HG03520 (cell line): ENCODE measurements at regions not wholly inside any gene's neighbourhood (a gene's known extent, or its start where the extent isn't known, plus 50 kb on each side); places are given as distances from the start of the nearest gene placed in this dataset.
"Not testable (repeated sequence)": the region's sequence is repeated elsewhere in the genome, so short reads cannot be mapped to it uniquely, and the experiment has no call there.

Experiments
- ATAC-seq: cut with Tn5 transposase; IDR thresholded peaks from one replicate; pipeline ENCODE4 v1.9.1; 2021; ENCODE audit warnings: mild to moderate bottlenecking, moderate library complexity; ENCODE audit not compliant: unreplicated experiment

DNA sequence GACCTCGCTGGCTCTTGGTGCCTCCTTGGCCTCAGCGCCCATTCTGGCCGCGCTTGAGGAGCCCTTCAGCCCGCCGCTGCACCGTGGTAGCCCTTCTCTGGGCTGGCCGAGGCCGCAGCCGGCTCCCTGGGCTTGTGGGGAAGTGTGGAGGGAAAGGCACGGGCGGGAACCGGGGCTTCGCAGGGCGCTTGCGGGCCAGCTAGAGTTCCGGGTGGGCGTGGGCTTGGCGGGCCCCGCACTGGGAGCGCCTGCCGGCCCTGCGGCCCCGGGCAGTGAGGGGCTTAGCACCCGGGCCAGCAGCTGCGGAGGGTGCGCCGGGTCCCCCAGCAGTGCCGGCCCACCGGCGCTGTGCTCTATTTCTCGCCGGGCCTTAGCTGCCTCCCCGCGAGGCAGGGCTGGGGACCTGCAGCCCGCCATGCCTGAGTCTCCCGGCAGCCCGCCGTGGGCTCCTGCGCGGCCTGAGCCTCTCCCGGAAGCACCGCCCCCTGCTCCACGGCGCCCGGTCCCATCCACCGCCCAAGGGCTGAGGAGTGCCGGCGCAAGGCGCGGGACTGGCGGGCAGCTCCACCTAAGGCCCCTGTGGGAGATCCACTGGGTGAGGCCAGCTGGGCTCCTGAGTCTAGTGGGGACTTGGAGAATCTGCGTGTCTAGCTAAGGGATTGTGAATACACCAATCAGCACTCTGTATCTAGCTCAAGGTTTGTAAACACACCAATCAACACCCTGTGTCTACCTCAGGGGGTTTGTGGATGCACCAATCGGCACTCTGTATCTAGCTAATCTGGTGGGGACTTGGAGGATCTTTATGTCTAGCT is 141.1 kb downstream of the SLCO4C1 start:
- ATAC-seq: peak; percentile 54

DNA sequence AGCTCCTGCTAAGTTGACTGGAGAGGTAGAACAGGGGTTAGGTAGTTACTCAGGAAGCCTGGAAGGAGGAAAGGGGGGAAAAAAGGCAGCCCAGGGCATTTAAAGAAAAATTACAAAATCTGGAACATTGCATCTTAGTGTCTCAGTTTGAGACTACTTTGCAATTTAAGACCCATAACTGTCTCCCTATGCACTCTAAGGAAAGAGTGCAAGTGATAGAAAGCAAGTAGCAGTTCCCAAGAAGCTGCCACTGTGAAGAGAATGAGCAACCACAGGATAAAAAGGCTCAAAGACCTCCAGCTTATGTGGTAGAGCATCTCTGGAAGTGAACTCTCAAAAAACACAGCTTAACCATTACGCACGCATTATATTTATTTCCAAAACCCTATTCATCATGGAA is 141.8 kb downstream of the SLCO4C1 start:
- no peak for ATAC-seq

DNA sequence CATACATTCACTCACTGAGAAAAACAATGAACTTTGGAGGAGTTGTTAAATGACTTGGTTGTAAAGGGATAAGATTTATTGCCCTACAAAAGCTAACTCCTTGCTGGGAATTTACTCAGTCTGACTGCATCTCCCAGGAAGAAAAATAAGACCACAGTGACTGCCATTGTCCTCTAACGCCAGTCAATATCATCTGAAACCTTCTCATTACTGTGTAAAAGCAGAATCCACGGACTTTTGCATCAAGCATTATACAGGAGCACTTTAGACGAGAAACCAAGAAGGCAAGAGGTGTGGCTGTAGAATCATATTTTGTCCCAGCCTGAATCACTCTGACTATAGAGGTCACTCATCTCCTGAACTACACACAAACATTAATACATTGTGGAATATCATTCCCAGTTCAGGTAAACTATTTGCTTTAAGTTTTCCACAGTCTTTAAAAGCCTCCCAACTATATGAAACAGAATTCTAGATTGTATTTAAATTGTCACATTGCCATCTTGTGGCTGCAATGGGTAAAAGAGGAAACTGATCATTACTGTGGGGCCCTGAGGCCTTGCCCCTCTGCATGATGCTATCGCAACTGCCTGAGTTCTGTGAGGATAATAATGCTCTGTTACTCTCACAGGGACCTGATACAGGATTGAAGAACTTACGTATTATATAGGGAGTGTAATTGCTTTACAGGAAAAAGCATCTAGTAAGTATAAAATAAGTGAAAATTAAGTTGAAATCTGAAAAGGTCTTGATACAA is 142.9 kb downstream of the SLCO4C1 start:
- ATAC-seq: peak; percentile 83

DNA sequence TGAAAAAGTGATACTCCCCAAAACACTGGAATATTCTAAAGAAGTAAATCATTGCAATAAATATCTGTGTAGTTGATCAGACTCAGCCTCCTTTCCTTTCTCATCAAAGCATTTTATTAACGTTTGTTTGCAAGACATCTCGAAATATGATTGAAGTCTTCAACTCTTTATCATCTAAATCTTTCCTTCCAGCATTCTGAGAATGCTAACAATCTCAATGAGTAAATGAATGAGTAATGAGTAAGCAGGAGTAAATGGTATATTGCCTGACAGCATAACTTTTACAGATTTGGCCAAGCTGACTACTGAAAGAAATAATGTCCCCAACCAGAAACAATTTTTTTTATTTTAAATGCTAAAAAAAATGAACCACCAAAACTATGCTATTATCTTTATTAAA is 157.1 kb downstream of the SLCO4C1 start:
- ATAC-seq: no peak

DNA sequence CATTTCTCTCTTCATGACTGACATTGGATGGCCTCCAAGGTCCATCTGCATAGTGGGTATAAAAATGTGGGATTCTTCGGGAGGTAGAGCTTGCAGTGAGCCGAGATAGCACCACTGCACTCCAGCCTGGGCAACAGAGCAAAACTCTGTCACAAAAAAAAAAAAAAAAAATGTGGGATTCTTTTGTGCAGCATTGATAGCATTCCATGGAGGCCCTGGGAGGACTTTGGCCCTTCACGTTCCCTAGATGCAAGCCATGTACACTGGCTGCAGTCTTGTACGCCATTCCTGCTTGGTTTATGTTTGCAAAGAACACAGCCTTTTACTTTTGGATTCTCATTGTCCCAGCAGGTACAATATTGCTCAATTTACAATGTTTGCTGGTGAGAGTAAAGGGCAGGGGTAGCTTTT is 157.8 kb downstream of the SLCO4C1 start:
- ATAC-seq: no peak

DNA sequence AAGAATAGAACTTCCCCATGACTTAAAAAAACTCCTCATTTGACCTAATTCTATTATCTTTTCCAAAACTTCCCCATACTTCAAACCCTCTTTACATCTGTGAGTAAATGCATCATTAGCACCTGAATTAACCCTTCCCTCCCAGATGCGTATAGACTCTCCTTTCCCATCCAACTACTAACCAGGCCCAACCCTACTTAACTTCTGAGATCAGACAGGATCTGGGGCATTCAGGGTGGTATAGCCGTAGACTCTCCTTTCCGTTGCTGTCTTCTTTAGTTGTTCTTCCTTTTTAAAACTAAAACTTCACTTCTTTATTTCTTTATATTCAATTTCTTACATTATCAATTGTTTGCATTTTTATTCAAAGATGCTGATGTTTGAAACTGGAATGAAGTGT is 165.2 kb downstream of the SLCO4C1 start:
- ATAC-seq: no peak

DNA sequence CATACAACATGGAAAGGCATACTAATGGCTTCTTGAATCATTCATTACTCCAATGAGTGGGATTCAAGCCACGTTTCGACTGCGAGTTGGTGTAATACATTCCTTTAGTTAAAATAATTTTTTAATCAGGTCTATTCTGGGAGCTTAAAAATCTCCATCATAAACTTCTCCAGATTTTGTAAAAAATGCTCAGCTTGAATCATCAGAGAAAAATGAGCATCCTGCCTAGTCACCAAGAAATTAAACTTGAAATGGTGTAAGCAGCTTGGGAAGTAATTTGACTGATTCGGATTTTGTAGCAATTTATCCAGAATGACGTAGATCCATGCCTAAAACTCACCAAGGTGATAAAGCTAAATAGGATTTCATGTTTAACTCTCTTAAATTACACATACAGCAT is 165.7 kb downstream of the SLCO4C1 start:
- no peak for ATAC-seq

DNA sequence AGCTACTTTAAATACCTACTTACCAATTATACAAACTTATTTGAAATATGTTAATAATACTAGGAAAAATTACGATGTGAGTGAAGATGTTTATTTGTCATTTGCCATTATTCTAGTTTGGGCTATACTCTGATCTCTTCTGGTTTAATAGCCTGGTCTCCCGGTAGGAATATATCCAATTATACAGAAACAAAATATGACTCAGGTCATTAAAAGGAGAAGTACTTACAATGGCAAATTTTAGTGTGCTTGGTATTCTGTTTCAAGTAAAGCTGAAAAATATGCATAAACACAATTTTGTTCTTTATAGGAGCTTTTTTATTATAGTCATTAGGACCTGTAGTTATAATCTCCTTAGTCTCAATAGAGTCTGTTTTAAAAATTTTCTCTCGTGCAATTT is 176.8 kb downstream of the SLCO4C1 start:
- ATAC-seq: no peak

DNA sequence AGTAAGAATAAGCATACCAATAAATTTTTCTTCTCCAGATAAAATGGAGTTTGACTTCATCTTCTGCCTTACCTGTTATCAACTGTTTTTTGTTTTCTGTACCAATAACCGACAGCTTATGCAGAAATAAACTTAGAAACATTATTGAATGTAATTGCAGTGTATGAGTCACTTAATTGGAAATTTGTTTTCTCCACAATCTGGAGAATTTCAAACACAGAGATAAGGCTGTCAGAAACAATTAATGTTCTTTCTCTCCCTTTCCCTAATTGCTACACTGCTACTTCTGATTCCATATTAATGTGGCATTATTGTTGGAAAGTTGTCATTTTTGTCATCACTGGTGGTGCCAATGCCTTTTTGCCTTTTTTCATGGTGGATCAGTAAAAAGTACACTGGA is 180.3 kb downstream of the SLCO4C1 start:
- ATAC-seq: no peak

DNA sequence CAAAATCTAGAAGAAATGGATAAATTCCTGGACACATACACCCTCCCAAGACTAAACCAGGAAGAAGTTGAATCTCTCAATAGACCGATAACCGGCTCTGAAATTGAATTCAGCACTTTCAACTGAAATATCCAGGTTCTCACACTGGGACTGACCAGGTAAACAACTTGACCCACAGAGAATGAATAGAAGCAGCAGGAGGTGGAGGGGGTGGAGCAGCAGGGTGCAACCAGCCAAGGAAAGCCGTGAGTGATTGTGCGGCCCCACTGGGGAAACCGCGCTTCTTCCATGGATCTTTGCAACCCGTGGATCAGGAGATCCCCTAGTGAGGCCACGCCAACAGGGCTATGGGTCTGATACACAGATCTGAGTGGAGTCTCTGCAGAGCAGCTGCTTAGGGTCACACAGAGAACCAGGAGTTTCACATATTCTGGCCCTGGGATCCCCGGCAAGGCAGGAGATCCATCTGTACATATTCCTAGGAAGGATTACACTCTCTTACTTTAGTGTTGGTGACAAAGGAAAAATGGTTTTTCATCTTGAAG is 181.5 kb downstream of the SLCO4C1 start:
- ATAC-seq: no peak

DNA sequence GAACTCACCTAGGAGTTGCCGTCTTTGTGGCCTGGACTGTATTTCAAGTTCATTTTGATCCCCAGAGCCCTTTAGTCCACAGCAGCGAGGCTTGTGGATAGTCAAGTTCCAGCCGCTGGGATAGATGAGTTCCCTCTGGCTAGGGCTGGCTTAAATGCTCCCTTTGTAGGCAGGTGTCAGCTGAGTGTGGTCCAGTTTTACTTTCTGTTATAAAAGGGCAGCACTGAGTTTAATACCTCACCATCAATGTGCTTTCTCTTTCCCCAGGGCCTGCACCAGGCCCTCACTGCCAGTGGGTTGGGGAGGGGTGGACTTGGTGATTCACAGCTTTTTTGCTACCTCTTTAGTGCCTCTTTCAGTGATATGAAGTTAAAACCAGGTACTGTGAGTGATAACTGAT is 188.2 kb downstream of the SLCO4C1 start:
- no peak for ATAC-seq

DNA sequence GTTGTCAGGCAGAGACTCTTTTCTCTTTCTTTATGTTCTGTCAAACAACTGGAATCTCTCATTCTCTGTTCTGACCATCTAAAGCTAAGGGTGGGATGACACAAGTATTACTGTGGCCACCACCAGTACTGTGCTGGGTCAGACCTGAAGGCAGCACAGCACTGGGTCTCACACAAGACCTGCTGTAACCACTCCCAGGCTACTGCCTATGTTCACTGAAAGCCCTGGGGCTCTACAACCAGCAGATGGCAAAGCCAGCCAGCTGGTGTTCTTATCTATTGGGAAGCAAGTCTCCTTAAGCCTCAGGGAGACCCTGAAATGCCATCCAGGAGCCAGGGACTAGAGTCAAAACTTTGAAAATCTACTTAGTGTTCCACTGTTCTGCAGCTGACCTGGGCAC is 189.5 kb downstream of the SLCO4C1 start:
- no peak for ATAC-seq

DNA sequence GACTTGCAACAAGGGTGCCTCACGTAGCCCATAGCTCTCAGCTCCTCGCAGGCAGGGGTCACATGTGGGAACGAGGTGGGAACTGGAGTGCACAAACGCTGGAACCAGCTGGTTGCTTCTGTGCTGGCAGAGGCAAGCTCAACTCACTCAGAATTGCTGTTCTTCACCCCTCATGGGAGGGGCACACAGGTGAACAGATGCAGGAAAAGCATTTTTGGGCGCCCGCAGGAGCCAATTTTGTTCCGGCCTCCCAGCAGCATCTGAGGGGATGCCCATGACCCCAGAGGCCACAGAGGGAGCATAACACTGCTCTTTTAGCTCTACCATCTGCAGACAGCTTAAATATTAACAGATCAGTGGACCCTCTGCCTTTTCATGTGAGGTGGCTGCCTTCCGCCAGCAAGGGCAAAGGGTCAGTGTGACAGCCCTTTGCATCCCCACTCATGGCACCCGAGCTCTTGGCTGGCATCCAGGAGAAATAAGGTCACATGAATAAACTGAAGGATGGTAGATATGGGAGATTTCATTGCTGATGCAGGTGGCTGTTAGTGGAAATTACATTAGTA is 196.2 kb downstream of the SLCO4C1 start:
- ATAC-seq: no peak

DNA sequence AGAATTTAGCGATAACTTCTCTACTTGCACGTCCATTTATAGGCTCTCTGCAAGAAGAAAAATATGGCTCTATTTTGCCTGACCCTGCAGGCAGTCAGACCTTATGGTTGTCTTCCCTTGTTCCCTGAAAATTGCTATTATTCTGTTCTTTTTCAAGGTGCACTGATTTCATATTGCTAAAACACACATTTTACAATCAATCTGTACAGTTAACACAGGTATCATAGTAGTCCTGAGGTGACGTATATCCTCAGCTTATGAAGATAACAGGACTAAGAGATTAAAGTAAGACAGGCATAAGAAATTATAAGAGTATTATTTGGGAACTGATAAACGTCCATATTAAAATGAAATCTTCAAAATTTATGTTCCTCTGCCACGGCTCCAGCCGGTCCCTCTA is 197.0 kb downstream of the SLCO4C1 start:
- ATAC-seq: not testable (repeated sequence)

DNA sequence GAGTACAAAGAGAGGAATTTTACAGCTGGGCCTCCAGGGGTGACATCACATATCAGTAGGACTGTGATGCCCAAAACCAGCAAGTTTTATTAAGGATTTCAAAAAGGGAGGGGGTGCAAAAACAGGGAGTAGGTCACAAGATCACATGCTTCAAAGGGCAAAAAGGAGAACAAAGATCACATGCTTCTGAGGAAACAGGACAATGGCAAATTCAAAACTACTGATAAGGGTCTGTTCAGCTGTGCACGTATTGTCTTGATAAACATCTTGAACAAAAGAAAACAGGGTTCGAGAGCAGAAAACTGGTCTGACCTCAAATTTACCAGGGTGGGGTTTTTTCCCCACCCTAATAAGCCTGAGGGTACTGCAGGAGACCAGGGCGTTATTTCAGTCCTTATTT is 197.5 kb downstream of the SLCO4C1 start:
- ATAC-seq: not testable (repeated sequence)

DNA sequence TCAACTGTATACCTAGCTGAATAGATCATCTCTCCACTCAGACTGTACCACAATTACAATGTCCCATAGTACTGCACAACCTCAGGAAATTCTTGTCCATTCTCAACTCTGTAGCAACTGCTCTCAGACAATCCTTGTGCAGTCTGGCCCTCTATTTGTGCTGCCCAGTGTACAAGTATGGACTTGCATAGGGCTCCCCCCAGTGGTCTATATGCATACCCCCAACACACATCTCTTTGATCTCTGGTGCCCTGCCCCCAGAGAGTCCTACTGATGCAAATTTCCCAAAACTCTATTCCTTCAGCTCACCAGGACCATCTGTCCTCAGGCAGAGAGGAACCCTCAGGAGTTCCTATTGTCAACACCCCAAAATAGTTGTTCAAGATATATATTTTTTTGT is 205.3 kb downstream of the SLCO4C1 start:
- peak; percentile 90 for ATAC-seq

DNA sequence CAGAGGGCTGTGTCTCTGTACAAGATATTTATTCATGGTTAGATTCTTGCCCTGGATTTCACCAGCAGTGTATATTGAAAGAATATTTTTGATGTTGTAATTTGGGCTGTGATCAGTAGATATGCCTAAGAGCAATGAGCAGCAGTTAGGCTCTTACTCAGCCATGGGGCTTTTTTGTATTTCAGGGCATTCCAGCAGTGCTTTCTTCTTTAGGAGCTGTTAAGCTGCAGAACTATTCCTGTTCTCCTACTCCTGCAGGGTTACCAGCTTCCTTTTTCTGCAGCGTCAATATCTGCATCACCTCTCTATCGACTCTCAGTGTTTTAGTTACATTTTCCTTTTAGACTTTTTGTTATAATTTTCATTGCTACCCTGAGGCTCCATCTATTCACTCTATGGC is 206.2 kb downstream of the SLCO4C1 start:
- ATAC-seq: no peak

DNA sequence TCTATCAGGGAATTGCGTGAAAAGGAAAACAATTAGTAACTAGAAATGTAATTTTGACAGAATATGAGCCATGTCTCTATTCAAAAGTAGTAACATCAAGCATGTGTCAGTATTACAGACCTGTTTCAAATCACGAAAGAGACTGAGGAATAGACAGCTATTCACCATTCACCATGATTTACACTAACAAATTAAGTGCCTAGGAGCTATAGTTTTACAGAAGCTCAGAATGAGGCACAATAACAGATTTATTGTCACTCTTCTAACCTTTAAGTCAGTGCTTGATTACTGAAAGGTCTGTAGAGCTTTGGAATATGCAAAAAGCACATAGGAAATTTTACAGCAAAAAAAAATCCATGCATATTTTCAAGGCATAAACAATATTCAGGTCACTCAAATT is 208.2 kb downstream of the SLCO4C1 start:
- no peak for ATAC-seq

DNA sequence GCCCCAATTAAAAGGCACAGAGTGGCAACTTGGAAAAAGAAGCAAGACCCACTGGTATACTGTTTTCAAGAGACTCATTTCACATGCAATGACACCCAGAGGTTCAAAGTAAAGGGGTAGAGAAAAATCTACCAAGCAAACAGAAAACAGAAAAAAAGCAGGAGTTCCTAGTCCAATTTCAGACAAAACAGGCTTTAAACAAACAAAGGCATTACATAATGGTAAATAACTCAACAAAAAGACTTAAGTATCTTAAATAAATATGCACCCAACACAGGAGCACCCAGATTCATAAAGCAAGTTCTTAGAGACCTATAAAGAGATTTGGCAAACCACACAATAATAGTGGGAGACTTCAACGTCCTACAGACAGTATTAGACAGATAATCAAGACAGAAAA is 215.8 kb downstream of the SLCO4C1 start:
- no peak for ATAC-seq

DNA sequence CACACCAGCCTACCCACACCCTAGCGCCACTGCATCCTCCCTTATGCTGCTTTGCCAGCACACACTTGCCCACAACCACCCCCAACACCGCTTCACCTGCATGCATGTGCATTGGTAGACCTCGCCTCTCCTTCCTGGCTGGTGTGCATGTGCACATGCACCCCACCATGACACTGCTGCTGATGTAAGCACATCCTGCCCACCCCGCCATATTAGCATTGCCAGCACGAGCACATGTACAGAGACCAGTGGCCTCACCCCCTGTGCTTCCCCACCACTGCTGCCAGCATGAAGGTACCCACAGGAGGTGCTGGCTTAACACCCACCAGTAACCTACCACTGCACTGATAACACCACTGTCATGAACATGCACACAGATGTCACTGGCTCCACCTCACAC is 218.2 kb downstream of the SLCO4C1 start:
- no peak for ATAC-seq

DNA sequence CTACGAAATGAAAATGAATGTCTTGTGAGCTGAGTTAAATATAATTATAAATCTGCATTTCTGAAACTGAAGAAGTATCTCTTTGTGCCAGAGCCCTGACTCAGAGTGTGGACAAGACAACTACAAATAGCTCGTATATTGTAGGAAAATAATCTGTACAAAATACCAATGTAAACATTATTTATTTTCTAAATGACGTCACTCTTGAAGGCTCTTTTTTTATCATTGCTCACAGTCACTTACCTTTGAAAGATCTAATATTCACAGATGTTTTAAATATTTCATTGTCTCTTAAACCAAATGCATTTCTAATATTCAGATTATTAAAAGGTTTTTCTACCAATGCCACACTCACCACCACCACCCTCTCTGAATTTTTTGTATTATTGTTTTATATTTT is 226.1 kb downstream of the SLCO4C1 start:
- no peak for ATAC-seq

DNA sequence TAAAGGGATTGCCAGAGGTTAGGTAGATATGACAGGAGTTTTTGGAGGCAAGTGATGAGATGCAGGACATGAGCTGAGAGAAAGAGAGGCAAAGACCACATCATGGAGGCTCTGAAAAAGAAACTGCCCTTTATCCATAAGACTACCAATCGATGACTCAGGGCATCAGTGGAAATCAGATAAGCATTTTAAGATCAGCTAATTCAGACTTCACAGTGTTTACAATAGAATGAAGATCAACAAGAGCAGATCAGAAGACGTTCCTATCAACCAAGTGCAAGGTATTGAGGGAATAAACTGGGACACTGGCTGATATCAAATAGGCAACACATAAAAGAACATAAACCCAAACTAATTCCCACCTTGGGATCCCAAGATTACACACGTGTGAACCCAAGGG is 227.2 kb downstream of the SLCO4C1 start:
- ATAC-seq: no peak
